GM18507 (cell line): ENCODE measurements at regions not wholly inside any gene's neighbourhood (a gene's known extent, or its start where the extent isn't known, plus 50 kb on each side); places are given as distances from the start of the nearest gene placed in this dataset.
"Not testable (repeated sequence)": the region's sequence is repeated elsewhere in the genome, so short reads cannot be mapped to it uniquely, and the experiment has no call there.

Experiments
- DNase-seq: peaks from one replicate; pipeline ENCODE4 v3.0.0; 2011; ENCODE audit warnings: low read depth; ENCODE audit not compliant: insufficient read length; ENCODE audit errors: extremely low spot score
- FAIRE-seq: peaks from 2 replicates; lab custom pipeline; 2011; peaks lifted over from hg19 to GRCh38; lab: Jason Lieb, UNC

DNA sequence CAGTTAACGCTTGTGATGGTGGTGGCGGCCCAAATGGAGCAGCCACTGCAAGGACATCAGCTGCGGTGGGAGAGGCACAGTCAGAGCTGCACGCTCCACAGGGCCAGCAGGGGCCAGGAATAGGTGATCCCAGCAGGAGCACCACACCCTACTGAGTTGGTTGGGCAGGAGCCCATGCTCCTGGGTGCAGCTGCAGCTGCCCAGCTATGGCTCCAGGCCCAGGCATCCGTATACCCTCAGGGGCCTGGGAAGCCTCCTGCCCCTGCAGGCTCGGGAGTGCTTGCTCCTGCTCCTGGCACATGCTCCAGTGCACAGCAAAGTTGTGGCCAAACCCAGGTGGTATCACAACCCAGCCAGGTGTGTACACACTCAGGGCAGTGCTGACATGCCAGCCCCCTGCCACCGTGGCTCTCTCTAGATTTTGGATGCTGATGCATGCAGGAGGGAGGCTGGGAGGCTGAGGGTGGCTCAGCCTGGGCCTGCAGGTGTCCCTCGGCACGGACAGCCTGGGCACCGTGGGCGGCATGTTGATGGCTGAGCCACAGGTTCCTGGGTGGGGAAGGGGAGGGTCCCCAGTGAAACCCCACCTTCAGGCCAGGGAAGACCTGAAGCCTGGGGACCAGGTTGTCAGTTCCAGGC, 150.2 kb downstream of the CXXC4 start:
- no peak for FAIRE-seq
- DNase-seq, result no peak

DNA sequence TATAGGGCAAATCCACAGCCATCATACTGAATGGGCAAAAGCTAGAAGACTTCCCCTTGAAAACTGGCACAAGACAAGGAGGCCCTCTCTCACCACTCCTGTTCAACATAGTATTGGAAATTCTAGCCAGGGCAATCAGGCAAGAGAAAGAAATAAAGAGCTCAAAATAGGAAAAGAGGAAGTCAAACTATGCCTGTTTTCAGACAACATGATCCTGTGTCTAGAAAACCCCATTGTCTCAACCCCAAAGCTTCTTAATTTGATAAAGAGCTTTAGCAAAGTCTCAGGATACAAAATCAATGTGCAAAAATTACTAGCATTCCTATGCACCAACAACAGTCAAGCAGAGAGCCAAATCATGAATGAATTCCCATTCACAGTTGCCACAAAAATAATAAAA, 160.3 kb downstream of the CXXC4 start:
- DNase-seq (no peak), FAIRE-seq (no peak)

DNA sequence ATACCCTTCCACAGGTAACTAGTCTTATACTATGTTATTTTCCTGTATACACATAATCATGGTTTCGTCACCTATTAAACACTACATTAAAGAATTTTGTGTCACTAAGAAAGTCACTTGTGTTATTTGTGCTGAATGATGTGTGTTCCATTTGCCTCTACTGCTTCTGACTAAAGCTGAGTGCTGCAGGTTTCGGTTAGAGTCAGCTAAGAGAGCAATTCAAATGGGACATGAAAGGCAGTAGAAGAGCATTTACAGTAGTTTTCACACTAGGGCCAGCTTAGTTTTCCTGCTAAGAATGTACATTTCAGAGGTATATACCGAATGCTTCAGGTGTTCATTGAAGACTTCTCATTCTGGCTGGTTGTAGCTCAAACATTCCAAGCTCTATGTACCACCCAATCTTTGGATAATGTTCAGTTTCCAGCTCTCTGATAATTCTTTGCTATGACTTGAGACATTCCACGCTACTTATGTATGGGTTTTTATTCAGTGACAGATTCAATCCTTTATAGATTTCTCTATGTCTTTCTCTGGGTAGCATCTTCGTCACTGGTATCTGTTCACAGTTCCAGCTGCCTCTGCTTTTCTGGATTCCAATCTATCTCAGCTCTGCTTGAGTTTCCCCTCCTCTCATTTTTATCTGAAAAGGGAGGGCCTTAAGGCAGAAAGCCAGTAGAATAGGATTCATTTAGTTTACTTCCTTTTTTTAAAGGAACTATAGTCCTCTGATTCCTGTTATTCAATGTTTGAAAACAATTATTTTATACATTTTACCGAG, 164.4 kb downstream of the CXXC4 start:
- no peak for FAIRE-seq
- no peak for DNase-seq

DNA sequence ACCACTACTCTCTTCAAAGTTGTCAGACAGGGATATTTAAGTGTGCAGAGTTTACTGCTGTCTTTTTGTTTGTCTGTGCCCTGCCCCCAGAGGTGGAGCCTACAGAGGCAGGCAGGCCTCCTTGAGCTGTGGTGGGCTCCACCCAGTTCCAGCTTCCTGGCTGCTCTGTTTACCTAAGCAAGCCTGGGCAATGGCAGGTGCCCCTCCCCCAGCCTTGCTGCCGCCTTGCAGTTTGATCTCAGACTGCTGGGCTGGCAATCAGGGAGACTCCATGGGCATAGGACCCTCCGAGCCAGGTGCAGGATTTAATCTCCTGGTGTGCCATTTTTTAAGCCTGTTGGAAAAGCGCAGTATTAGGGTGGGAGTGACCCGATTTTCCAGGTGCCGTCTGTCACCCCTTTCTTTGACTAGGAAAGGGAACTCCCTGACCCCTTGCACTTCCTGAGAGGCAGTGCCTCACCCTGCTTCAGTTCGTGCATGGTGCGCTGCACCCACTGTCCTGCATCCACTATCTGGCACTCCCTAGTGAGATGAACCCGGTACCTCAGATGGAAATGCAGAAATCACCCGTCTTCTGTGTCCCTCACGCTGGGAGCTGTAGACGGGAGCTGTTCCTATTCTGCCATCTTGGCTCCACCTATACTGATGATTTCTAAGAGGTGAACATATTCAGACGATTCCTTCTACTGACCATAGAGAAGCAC, 167.6 kb downstream of the CXXC4 start:
- FAIRE-seq, result not testable (repeated sequence)

DNA sequence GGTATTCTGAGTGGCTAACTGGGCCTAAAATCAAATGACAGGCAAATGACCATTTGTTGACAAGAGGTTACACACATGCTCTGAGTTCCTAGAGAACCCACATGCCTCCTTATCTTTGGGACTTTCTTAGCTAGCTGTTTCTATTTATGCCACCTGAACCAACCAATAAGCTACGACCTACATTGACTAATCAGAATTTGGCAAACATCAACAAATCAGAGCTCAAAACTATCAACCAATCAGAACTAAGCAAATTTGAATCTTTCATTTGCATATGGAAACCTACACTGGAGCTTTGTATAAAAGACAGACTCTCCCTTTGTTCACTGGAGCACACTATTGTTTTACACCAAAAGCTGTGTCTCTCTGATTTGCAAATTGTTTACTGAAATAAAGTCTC, 192.0 kb downstream of the CXXC4 start:
- no peak for FAIRE-seq

More for the DNA sequence above, 167.6 kb downstream of the CXXC4 start:
- DNase-seq, result not testable (repeated sequence)

DNA sequence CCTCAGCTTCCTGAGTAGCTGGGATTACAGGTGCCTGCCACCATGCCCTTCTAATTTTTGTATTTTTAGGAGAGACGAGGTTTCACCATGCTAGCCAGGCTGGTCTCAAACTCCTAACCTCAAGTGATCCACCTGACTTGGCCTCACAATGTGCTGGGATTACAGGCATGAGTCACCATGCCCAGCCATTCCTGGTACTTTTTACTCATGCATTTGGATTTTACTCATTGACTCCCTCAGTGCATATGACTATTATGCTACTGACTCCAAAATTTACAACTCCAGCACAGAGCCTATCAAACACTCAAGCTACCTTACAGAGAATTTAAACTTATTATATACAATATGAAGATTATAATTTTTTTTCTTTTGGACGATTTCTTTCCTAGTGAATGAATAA, 199.9 kb downstream of the CXXC4 start:
- FAIRE-seq (no peak), DNase-seq (no peak)

More for the DNA sequence above, 192.0 kb downstream of the CXXC4 start:
- no peak for DNase-seq

DNA sequence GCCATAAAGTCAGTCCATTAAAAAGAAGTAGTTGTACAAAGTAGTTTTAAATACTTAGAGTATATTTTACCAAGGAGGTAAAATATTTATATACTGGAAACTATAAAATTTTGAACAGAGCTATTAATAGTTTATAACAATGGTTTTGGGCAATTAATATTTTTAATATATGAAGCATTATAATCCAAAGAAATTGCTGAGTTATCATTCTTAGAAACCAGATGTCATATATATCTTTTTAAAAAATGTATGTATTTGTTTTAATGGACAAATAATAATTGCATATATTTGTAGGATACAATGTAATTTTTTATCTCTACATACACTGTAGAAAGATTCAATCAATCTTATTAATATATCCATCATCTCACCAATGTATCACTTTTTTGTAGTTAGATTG, 207.8 kb downstream of the CXXC4 start:
- FAIRE-seq (no peak), DNase-seq (no peak)

DNA sequence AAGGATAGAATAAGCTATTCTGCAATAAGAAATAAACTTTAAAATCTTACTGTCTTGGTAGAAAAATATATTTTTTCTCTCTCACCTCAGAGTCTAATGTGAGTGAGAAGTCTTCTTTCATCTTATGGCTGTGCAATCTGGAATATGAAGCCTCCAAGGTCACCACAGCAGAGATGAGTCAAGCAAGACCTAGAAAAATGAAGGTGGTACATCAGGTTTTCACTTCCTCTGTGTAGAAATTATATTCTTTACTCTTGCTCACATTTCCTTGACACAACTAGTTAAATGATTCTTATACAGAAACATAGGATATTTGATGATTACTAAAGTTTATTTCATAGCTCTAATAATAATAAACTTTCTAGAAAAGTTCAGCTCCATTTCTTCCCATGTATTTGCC, 211.4 kb downstream of the CXXC4 start:
- FAIRE-seq (no peak), DNase-seq (no peak)

DNA sequence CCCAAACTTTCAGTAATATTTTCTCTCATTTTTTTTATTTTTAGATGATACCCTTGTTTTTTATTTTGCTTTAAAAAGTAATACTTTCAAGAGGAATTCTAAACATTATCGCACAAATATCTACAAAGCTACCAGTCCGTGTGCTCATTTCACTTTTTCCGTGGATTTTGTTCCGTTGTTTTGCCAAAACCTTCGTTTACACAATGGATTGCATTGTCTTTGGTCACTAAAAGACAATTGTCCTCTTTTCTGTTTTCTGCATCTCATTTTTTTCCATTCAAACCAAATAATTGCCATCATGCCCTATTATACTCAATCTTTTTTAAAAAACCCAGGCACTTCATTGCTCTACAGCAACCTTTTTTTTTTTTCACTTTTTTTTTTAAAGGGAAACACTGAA, 214.9 kb downstream of the CXXC4 start:
- FAIRE-seq (no peak), DNase-seq (no peak)

DNA sequence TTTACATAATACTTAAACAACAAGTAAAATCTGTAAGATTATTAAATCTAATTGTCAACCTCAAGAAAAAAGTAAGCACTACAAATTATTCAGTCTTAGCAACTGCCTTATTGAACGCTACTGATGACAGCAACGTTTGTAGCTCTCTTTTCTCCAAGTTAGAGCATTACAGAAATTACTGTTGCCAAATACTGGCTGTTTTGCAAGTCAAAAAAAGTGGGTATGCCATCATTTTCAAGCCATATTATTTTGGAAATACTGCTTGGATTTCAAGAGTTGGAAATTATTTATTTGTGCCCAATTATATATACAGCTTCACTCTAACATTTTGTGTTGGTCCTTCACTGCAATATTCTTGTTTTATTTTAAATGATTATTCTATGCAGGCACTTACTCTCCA, 221.7 kb downstream of the CXXC4 start:
- FAIRE-seq (no peak), DNase-seq (no peak)

DNA sequence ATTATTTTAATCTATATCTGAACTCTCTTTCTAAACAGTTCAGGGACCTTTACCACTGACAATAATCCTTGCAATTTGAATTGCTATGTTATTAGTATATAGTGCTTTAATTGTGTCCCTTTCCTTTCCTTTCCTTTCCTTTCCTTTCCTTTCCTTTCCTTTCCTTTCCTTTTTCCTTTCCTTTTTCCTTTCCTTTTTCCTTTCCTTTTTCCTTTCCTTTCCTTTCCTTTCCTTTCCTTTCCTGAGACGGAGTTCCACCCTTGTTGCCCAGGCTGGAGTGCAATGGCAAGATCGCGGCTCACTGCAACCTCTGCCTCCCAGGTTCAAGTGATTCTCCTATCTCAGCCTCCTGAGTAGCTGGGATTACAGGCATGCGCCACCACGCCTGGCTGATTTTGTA, 225.1 kb downstream of the CXXC4 start:
- not testable (repeated sequence) for DNase-seq, FAIRE-seq

DNA sequence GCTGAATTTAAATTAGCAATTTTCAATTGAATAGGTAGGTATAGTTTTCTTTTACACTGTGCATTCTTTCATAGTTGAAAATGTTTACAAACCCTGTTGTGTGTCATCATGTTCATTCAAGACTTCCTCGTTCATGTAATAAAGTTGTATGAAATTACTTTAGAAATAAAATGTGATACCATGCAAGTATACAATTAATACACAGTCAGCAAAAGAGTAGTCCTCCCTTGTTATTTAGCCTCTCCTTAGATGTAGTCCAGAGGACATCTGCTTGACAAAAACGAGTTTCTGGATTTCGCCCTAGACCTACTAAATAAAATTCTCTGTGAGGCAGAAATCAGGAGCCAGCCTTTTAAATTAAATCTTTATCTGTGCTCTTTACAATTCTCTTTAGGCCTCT, 231.6 kb downstream of the CXXC4 start:
- FAIRE-seq, result no peak
- no peak for DNase-seq

DNA sequence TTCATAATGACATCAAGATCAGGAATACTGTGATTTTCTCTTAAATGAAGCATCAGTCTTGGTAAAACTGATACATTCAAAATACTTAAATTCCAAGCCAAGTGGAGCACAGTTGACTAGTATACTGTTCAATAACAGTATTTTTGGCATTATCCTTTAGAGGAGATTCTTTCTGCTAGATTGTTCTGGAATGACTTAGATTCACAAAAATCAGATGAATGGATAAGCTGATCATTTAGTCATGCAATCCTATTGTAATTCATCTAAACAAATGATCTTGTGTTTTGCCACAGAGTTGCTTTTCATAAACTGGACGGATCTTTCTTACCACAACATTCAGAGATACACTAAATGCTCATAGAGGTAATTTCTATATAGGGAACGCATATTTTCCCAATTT, 232.0 kb downstream of the CXXC4 start:
- DNase-seq (no peak), FAIRE-seq (no peak)

DNA sequence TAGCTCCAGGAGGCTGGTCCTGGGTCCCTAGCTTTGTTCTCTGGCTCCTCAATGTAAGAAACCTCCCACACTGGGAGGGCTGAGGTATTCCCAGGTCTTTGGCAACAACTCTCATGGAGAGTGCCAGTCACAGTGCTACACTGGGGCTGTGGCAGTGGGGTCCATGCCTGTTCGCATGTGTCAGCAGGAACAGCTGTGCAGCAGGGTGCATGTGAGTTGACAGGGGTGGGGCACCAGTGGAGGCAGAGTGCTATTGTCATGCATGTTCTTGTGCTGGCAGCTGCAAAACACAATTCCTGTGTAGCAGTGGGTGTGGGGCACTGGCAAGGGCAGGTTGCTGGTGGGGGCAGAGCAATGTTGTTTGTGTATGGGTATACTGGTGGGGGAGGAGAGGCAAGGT, 246.0 kb downstream of the CXXC4 start:
- no peak for DNase-seq

DNA sequence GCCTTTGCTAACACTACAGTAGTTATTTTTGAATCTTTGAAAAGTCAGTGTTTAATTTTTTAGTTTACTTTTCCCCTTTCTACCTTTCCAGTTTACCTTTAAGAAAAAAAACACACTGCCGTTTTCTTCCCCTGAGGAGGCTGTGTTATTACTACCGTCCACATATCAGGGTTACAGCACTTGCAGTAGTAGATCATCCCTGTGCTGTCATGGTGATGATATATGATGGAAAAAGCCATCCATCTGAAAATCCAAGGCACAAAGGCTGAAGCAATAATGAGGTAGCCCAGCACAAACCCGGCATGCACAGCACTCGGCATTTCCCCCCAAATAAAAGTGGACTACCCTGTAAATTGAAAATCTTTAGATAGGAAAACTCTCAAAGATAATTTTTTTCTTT, 258.7 kb downstream of the CXXC4 start:
- DNase-seq, result no peak
- no peak for FAIRE-seq

More for the DNA sequence above, 246.0 kb downstream of the CXXC4 start:
- FAIRE-seq, result no peak

DNA sequence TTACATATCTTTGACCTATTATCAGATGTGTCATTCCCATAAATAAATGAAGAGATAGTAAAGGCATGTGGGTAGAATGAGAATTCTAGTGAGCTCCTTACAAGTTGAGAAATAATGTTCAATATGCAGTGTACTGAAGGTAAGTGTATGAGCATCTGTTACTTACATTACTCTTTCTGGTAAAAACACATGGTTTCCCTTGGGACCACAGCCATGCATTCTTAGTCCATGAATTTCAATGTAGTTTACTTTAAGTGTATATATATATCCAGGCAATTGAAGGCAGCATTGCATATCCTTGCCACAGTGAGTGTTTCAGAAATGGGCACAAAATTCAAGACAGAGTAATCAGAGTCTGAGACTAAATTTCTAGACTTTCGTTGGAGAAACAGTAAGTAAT, 277.2 kb downstream of the CXXC4 start:
- FAIRE-seq, result no peak
- no peak for DNase-seq

DNA sequence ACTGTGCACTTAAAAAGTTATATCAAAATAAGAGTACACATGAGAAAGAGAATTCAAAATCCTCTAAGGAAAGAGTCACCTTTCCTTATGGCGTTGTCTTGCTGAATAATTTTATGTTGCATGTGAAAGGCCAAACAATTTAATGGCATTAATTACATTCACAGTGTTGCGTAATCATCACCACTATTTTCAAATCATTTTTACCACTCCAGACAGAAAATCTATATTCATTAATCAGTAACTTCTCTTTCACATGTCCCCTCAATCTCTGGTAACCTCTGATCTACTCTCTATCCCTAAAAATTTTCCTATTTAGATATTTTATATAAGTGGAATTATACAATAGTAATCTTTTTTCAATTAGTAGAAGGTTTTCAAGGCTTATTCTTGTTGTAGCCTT, 283.0 kb downstream of the CXXC4 start:
- no peak for FAIRE-seq
- DNase-seq, result no peak

DNA sequence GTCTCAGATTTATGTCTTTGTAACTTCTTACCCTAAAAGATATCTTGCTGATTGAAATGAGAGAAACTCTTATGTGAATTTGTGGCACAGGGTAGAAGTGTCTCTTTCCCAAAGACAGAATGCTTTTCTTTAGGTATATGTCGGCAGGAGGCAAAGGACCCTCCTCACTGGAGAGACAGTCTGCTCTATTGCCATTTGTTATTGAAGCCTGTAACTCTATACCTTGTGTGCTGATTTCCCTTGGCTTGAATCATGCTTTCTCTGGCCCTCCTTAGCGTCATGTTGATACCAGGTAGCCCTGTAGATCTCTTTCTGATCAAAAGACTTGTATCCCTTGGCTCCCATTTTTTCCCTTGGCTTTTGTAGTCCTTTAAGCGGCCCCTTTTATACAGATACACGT, 284.3 kb downstream of the CXXC4 start:
- DNase-seq (no peak), FAIRE-seq (no peak)

DNA sequence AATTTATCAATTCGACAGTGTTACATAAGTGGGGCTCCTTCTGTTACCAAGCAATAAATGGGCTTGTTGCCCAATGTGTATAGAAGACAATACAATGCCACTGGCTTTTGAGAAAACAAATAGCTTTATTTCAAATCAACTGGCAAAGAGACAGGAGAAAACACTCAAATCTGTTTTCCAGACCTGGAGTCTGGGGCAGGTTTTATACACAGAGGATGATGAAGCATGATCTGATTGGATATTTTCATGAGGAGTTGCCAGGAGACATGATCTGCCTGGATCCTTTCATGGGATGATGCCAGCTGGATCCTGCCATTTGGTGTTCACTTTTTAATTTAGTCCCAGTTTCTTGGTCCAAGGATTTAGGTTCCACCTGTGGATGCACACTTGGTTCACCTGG, 287.9 kb downstream of the CXXC4 start:
- FAIRE-seq, result no peak

DNA sequence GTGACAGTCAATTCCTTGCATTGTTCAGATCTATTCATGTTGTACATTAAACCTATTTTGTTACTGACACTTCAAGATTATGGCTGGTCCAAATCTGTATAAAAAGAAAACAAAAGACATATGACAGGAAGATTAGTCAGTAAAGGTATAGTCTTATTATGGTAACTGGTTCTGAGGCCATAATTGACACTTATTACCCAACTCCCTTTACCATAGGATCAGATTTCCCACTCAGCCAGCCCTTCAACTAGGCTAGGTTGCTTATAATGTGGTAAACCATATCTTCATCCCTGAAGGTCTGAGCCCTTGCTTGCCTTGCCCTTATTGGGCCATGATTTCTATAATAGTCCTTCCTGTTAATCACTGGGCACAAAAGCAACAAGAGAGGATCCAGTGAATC, 289.6 kb downstream of the CXXC4 start:
- no peak for FAIRE-seq
- no peak for DNase-seq

More for the DNA sequence above, 287.9 kb downstream of the CXXC4 start:
- DNase-seq, result no peak

DNA sequence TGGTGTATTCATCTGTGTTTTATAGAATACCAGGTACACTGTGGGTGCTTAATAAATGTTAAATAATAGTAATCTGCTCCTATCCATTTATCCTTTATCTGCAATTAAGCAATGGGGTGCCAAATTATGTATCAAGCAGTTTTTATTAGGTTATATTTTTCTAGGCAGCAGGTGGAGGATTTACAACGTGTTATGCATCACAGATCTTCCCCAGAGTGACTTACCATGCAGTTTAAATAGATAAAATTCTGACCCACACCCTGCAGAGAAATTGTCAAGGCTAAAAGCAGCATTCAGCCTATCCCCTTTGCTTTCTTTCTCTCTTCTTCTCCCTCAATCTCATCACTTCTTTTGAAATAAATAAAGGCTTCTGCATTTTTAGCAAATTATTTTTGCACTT, 306.4 kb downstream of the CXXC4 start:
- no peak for DNase-seq
- no peak for FAIRE-seq
